ENCODE measurements at regions not wholly inside any gene's neighbourhood (a gene's known extent, or its start where the extent isn't known, plus 50 kb on each side); places are given as distances from the start of the nearest gene placed in this dataset.

- no peaks in the 10 kb centered on the region for H3K9me3 ChIP-seq (ENCODE audit: low read length)
- TF ChIP-seq CTCF (conservative IDR thresholded peaks at IDR 0.05; ENCODE audit: low read length) (no peak), EZH2phosphoT487 (IDR thresholded peaks at IDR 0.05; ENCODE audit: borderline replicate concordance, low read depth, low read length) (no peak)
- ChIA-PET CTCF (ENCODE audit: unreplicated experiment) (no interaction called here), POLR2A (interaction anchor here (1.0 kb wide), 1 partner anchor 23 kb away, joined by 3 read pairs; no protein-coding TSS in a partner anchor)
- intact Hi-C loops (cut with micrococcal nuclease; ENCODE audit: unreplicated experiment), result no loop called here
- H2AFZ ChIP-seq (ENCODE audit: low read length), result no peak overlapping the region
- H3K79me2 ChIP-seq (ENCODE audit: insufficient read depth, low read depth, low read length), result no peaks in the 10 kb centered on the region
- H3K27ac ChIP-seq (ENCODE audit: low read depth, low read length, poor library complexity, severe bottlenecking), result no peak overlapping the region
- H3K4me2 ChIP-seq (ENCODE audit: low read length), result no peak overlapping the region
- no peaks in the 10 kb centered on the region for H4K20me1 ChIP-seq (ENCODE audit: insufficient read depth, low read length)
- no peaks in the 10 kb centered on the region for H3K36me3 ChIP-seq (ENCODE audit: insufficient read depth, low read length)
- no peak overlapping the region for H3K4me3 ChIP-seq (ENCODE audit: low read depth, low read length, poor library complexity, severe bottlenecking)
- DNase-seq (ENCODE audit: low spot score), result no peak
- no TSS peak for BruUV-seq (replicated peaks)
- H3K4me1 ChIP-seq (ENCODE audit: insufficient read depth, low read length, poor library complexity, severe bottlenecking), result no peaks in the 10 kb centered on the region
- H3K9me2 ChIP-seq (ENCODE audit: insufficient read depth, low read length), result no peaks in the 10 kb centered on the region
Measured at GRCh38 chrX:113370006-113370405, 529.4 kb upstream of the AMOT start.

- intact Hi-C loops (cut with micrococcal nuclease; ENCODE audit: unreplicated experiment), result no loop called here
Measured at GRCh38 chrX:113369056-113369455, 528.4 kb upstream of the AMOT start.

More at GRCh38 chrX:113369056-113369455, 528.4 kb upstream of the AMOT start:
- Histone ChIP-seq H2AFZ (ENCODE audit: low read length) (no peak overlapping the region), H3K4me1 (ENCODE audit: insufficient read depth, low read length, poor library complexity, severe bottlenecking) (no peaks in the 10 kb centered on the region), H3K27ac (ENCODE audit: low read depth, low read length, poor library complexity, severe bottlenecking) (no peak overlapping the region), H3K4me3 (ENCODE audit: low read depth, low read length, poor library complexity, severe bottlenecking) (no peak overlapping the region), H3K4me2 (ENCODE audit: low read length) (no peak overlapping the region), H3K9me2 (ENCODE audit: insufficient read depth, low read length) (no peaks in the 10 kb centered on the region), H3K36me3 (ENCODE audit: insufficient read depth, low read length) (no peaks in the 10 kb centered on the region), H3K79me2 (ENCODE audit: insufficient read depth, low read depth, low read length) (no peaks in the 10 kb centered on the region), H4K20me1 (ENCODE audit: insufficient read depth, low read length) (no peaks in the 10 kb centered on the region), H3K9me3 (ENCODE audit: low read length) (no peaks in the 10 kb centered on the region)
- POLR2A ChIA-PET, result interaction anchor here (1.0 kb wide), 1 partner anchor 24 kb away, joined by 3 read pairs; no protein-coding TSS in a partner anchor
- no peak for DNase-seq (ENCODE audit: low spot score)
- no TSS peak for BruUV-seq (replicated peaks)
- TF ChIP-seq EZH2phosphoT487 (IDR thresholded peaks at IDR 0.05; ENCODE audit: borderline replicate concordance, low read depth, low read length), result no peak
- no peak for TF ChIP-seq CTCF (conservative IDR thresholded peaks at IDR 0.05; ENCODE audit: low read length)
- CTCF ChIA-PET (ENCODE audit: unreplicated experiment), result no interaction called here

All from OCI-LY7 (cell line).